Thoracic aorta (tissue), 2 donors: ENCODE measurements at regions not wholly inside any gene's neighbourhood (a gene's known extent, or its start where the extent isn't known, plus 50 kb on each side); places are given as distances from the start of the nearest gene placed in this dataset.
"Not testable (repeated sequence)": the region's sequence is repeated elsewhere in the genome, so short reads cannot be mapped to it uniquely, and the experiment has no call there.

Experiments used
- ATAC-seq: fragments of 150-250 bp; one replicate; pipeline ENCODE4 v1.8.0; 2017; ENCODE audit warnings: low read depth; ENCODE audit not compliant: insufficient number of reproducible peaks, low FRiP score
- DNase-seq: peaks from one replicate; pipeline ENCODE4 v3.0.0-alpha.2; 2020; ENCODE audit warnings: low spot score
- H3K27ac ChIP-seq, 2 donors: fragments of 200-600 bp; sonication (generic); 1 replicate in 1 of 2; 2 replicates in 1 of 2; pipeline ENCODE4 v1.5.1; 2016; ENCODE audit warnings: mild to moderate bottlenecking in 2 of 2, moderate library complexity in 2 of 2
- H3K27me3 ChIP-seq: fragments of 200-600 bp; sonication (generic); replicated peaks from 2 replicates; pipeline ENCODE4 v1.6.0; 2016; ENCODE audit warnings: mild to moderate bottlenecking; ENCODE audit not compliant: insufficient read depth
- H3K36me3 ChIP-seq: fragments of 200-600 bp; sonication (generic); one replicate; pipeline ENCODE4 v1.5.1; 2016
- H3K4me1 ChIP-seq, 2 donors: fragments of 200-600 bp; sonication (generic); 1 replicate in 1 of 2; 2 replicates in 1 of 2; pipeline versions ENCODE4 v1.5.1 to v1.6.0; 2016; ENCODE audit warnings: low read depth in 2 of 2, mild to moderate bottlenecking in 1 of 2; ENCODE audit not compliant: control insufficient read depth in 1 of 2
- H3K4me3 ChIP-seq: fragments of 200-600 bp; sonication (generic); 2 replicates; pipeline ENCODE4 v1.5.1; 2016; ENCODE audit warnings: mild to moderate bottlenecking
- H3K9me3 ChIP-seq: fragments of 200-600 bp; sonication (generic); 2 replicates; pipeline ENCODE4 v1.5.1; 2016
- CTCF ChIP-seq: fragments of 200-600 bp; sonication (generic); IDR thresholded peaks from one replicate; pipeline ENCODE4 v1.5.1; 2019; ENCODE audit warnings: antibody characterized with exemption

GRCh38 chr3:86837871-86838270 lies 153.1 kb downstream of the VGLL3 start:
- Histone ChIP-seq H3K4me1 (no peaks in the 10 kb centered on the region), H3K4me3 (no peak overlapping the region), H3K36me3 (no peaks in the 10 kb centered on the region), H3K27me3 (no peaks in the 10 kb centered on the region), H3K9me3 (no peaks in the 10 kb centered on the region), H3K27ac (no peak overlapping the region)
- no peak for TF ChIP-seq CTCF
- DNase-seq (no peak), ATAC-seq (no peak)

- Histone ChIP-seq H3K36me3 (no peaks in the 10 kb centered on the region), H3K9me3 (no peaks in the 10 kb centered on the region), H3K4me3 (no peak overlapping the region), H3K27me3 (no peaks in the 10 kb centered on the region), H3K27ac (no peak overlapping the region), H3K4me1 (no peaks in the 10 kb centered on the region)
- no peak for ATAC-seq
- TF ChIP-seq CTCF, result no peak
- DNase-seq, result no peak
Observed at GRCh38 chr3:86830566-86830965, 160.4 kb downstream of the VGLL3 start.

- Histone ChIP-seq H3K4me1 (no peaks in the 10 kb centered on the region), H3K27me3 (no peaks in the 10 kb centered on the region), H3K27ac (no peak overlapping the region), H3K36me3 (no peaks in the 10 kb centered on the region), H3K9me3 (no peaks in the 10 kb centered on the region), H3K4me3 (no peak overlapping the region)
- no peak for ATAC-seq
- no peak for TF ChIP-seq CTCF
- no peak for DNase-seq
Observed at GRCh38 chr3:86828751-86829150, 162.2 kb downstream of the VGLL3 start.

GRCh38 chr3:86827582-86827981 lies 163.4 kb downstream of the VGLL3 start:
- not testable (repeated sequence) for H3K4me1 ChIP-seq, H3K27me3 ChIP-seq, H3K27ac ChIP-seq, H3K36me3 ChIP-seq, H3K4me3 ChIP-seq, H3K9me3 ChIP-seq, DNase-seq, ATAC-seq

- DNase-seq (no peak), ATAC-seq (no peak)
- Histone ChIP-seq H3K4me1 (no peaks in the 10 kb centered on the region), H3K9me3 (no peaks in the 10 kb centered on the region), H3K36me3 (no peaks in the 10 kb centered on the region), H3K27ac (no peak overlapping the region), H3K4me3 (no peak overlapping the region), H3K27me3 (no peaks in the 10 kb centered on the region)
- TF ChIP-seq CTCF, result no peak
Observed at GRCh38 chr3:86826292-86826691, 164.7 kb downstream of the VGLL3 start.

GRCh38 chr3:86815880-86816279 lies 175.1 kb downstream of the VGLL3 start:
- DNase-seq, result no peak
- no peaks in the 10 kb centered on the region for H3K4me1 ChIP-seq
- no peak for TF ChIP-seq CTCF
- no peak overlapping the region for H3K27ac ChIP-seq
- H3K9me3 ChIP-seq, result no peaks in the 10 kb centered on the region
- H3K36me3 ChIP-seq, result no peaks in the 10 kb centered on the region
- no peaks in the 10 kb centered on the region for H3K27me3 ChIP-seq
- ATAC-seq, result no peak
- H3K4me3 ChIP-seq, result no peak overlapping the region
